Osteoblast (primary cell): ENCODE measurements at regions not wholly inside any gene's neighbourhood (a gene's known extent, or its start where the extent isn't known, plus 50 kb on each side); places are given as distances from the start of the nearest gene placed in this dataset.

Experiments used
- DNase-seq: peaks from one replicate; pipeline ENCODE4 v3.0.0; 2011; ENCODE audit warnings: low spot score, mixed read lengths; ENCODE audit not compliant: insufficient read length; ENCODE audit errors: missing footprints
- H2AFZ ChIP-seq: 2 replicates; pipeline ENCODE4 v1.6.0; 2011; ENCODE audit warnings: mild to moderate bottlenecking, low read length
- H3K27ac ChIP-seq: 2 replicates; pipeline ENCODE4 v1.5.1; 2011; ENCODE audit warnings: mild to moderate bottlenecking, low read depth, low read length, moderate library complexity
- H3K27me3 ChIP-seq: 2 replicates; pipeline ENCODE4 v1.6.0; 2012; ENCODE audit warnings: mild to moderate bottlenecking, control low read depth, inconsistent platforms, low read length, moderate library complexity; ENCODE audit not compliant: insufficient read depth
- H3K36me3 ChIP-seq: 2 replicates; pipeline ENCODE4 v1.5.1; 2011; ENCODE audit warnings: mild to moderate bottlenecking, low read length, control low read depth, moderate library complexity; ENCODE audit not compliant: insufficient read depth
- H3K4me1 ChIP-seq: 2 replicates; pipeline ENCODE4 v1.5.1; 2011; ENCODE audit warnings: mild to moderate bottlenecking, low read length, control low read depth, moderate library complexity; ENCODE audit not compliant: insufficient read depth
- H3K4me2 ChIP-seq: 2 replicates; pipeline ENCODE4 v1.6.0; 2011; ENCODE audit warnings: mild to moderate bottlenecking, low read length; ENCODE audit not compliant: insufficient read depth
- H3K4me3 ChIP-seq: fragments of 200-600 bp; sonication (generic); 3 replicates; pipeline ENCODE4 v1.5.1; 2012; ENCODE audit warnings: mild to moderate bottlenecking, low read length, inconsistent platforms; ENCODE audit not compliant: insufficient read depth
- H3K79me2 ChIP-seq: 2 replicates; pipeline ENCODE4 v1.6.0; 2012; ENCODE audit warnings: mild to moderate bottlenecking, low read length, control low read depth, inconsistent platforms; ENCODE audit not compliant: insufficient read depth
- H3K9me3 ChIP-seq: 2 replicates; pipeline ENCODE4 v1.5.1; 2011; ENCODE audit warnings: low read depth, low read length, control low read depth
- H4K20me1 ChIP-seq: 2 replicates; pipeline ENCODE4 v1.6.0; 2012; ENCODE audit warnings: mild to moderate bottlenecking, low read length, control low read depth; ENCODE audit not compliant: insufficient read depth
- CTCF ChIP-seq: IDR thresholded peaks from 2 replicates; pipeline ENCODE4 v1.5.1; 2011; ENCODE audit warnings: mild to moderate bottlenecking, low read depth, low read length, moderate library complexity; ENCODE audit errors: extremely low read depth

GRCh38 chr6:67766057-67766456 is 869.0 kb upstream of the ADGRB3 start:
- H3K4me3 ChIP-seq, result no peak overlapping the region
- no peaks in the 10 kb centered on the region for H3K36me3 ChIP-seq
- no peaks in the 10 kb centered on the region for H3K4me1 ChIP-seq
- H3K27me3 ChIP-seq, result no peaks in the 10 kb centered on the region
- no peaks in the 10 kb centered on the region for H4K20me1 ChIP-seq
- H3K27ac ChIP-seq, result no peak overlapping the region
- no peak for TF ChIP-seq CTCF
- H3K79me2 ChIP-seq, result no peaks in the 10 kb centered on the region
- no peak for DNase-seq
- H3K4me2 ChIP-seq, result no peak overlapping the region
- H2AFZ ChIP-seq, result no peak overlapping the region
- no peaks in the 10 kb centered on the region for H3K9me3 ChIP-seq

GRCh38 chr6:67759001-67759400 is 876.1 kb upstream of the ADGRB3 start:
- no peak for DNase-seq
- Histone ChIP-seq H3K9me3 (peaks cover 3% of the 10 kb centered on the region), H2AFZ (no peak overlapping the region), H4K20me1 (no peaks in the 10 kb centered on the region), H3K27ac (no peak overlapping the region), H3K4me2 (no peak overlapping the region), H3K36me3 (no peaks in the 10 kb centered on the region), H3K79me2 (no peaks in the 10 kb centered on the region), H3K4me1 (no peaks in the 10 kb centered on the region), H3K27me3 (no peaks in the 10 kb centered on the region), H3K4me3 (no peak overlapping the region)
- TF ChIP-seq CTCF, result no peak

GRCh38 chr6:67757465-67758033 is 877.5 kb upstream of the ADGRB3 start:
- H3K79me2 ChIP-seq, result no peaks in the 10 kb centered on the region
- no peak for TF ChIP-seq CTCF
- H3K4me1 ChIP-seq, result no peaks in the 10 kb centered on the region
- no peaks in the 10 kb centered on the region for H3K27me3 ChIP-seq
- no peak overlapping the region for H2AFZ ChIP-seq
- H3K4me3 ChIP-seq, result no peak overlapping the region
- no peaks in the 10 kb centered on the region for H4K20me1 ChIP-seq
- H3K36me3 ChIP-seq, result no peaks in the 10 kb centered on the region
- DNase-seq, result peak; percentile 4
- no peak overlapping the region for H3K27ac ChIP-seq
- no peak overlapping the region for H3K4me2 ChIP-seq
- peaks cover 3% of the 10 kb centered on the region for H3K9me3 ChIP-seq

- no peak for DNase-seq
- no peaks in the 10 kb centered on the region for H4K20me1 ChIP-seq
- H3K9me3 ChIP-seq, result no peaks in the 10 kb centered on the region
- H3K27ac ChIP-seq, result no peak overlapping the region
- no peaks in the 10 kb centered on the region for H3K4me1 ChIP-seq
- no peak for TF ChIP-seq CTCF
- no peaks in the 10 kb centered on the region for H3K27me3 ChIP-seq
- no peaks in the 10 kb centered on the region for H3K79me2 ChIP-seq
- H3K4me2 ChIP-seq, result no peak overlapping the region
- no peak overlapping the region for H3K4me3 ChIP-seq
- H2AFZ ChIP-seq, result no peak overlapping the region
- no peaks in the 10 kb centered on the region for H3K36me3 ChIP-seq
Observed at GRCh38 chr6:67748521-67748920, 886.6 kb upstream of the ADGRB3 start.
